KMS-11 (cell line): ENCODE measurements at regions not wholly inside any gene's neighbourhood (a gene's known extent, or its start where the extent isn't known, plus 50 kb on each side); places are given as distances from the start of the nearest gene placed in this dataset.
A peak's percentile ranks its signal among the peaks of the same experiment; 100 is the strongest.
"Not testable (repeated sequence)": the region's sequence is repeated elsewhere in the genome, so short reads cannot be mapped to it uniquely, and the experiment has no call there.

ENCODE experiments used
- H2AFZ ChIP-seq: fragments of 200-600 bp; sonication (generic); 2 replicates; pipeline ENCODE4 v1.6.1; 2016; ENCODE audit warnings: antibody characterized with exemption, mixed run types, low read depth
- H3K27ac ChIP-seq: fragments of 200-600 bp; sonication (generic); 2 replicates; pipeline ENCODE4 v1.6.1; 2016; ENCODE audit warnings: mild to moderate bottlenecking, mixed run types
- H3K27me3 ChIP-seq: fragments of 200-600 bp; sonication (generic); 2 replicates; pipeline ENCODE4 v1.6.1; 2017; ENCODE audit warnings: mild to moderate bottlenecking, low read depth, mixed run types, moderate library complexity; ENCODE audit not compliant: insufficient read depth
- H3K36me3 ChIP-seq: fragments of 200-600 bp; sonication (generic); 2 replicates; pipeline ENCODE4 v1.6.1; 2017; ENCODE audit warnings: mild to moderate bottlenecking, mixed run types; ENCODE audit not compliant: insufficient read depth
- H3K4me1 ChIP-seq: fragments of 200-600 bp; sonication (generic); 2 replicates; pipeline ENCODE4 v1.6.1; 2016; ENCODE audit warnings: mild to moderate bottlenecking, low read depth, mixed run types; ENCODE audit not compliant: poor library complexity, severe bottlenecking
- H3K4me2 ChIP-seq: fragments of 200-600 bp; sonication (generic); 2 replicates; pipeline ENCODE4 v1.7.0; 2016; ENCODE audit warnings: mild to moderate bottlenecking, mixed run types
- H3K4me3 ChIP-seq: fragments of 200-600 bp; sonication (generic); IDR thresholded peaks from 2 replicates; pipeline ENCODE4 v1.6.1; 2017; ENCODE audit warnings: low read depth, low read length, mixed read lengths; ENCODE audit not compliant: insufficient read depth
- H3K79me2 ChIP-seq: fragments of 200-600 bp; sonication (generic); 2 replicates; pipeline ENCODE4 v1.6.1; 2016; ENCODE audit warnings: low read depth, mixed run types; ENCODE audit not compliant: insufficient read depth
- H3K9ac ChIP-seq: fragments of 200-600 bp; sonication (generic); 2 replicates; pipeline ENCODE4 v1.6.1; 2016; ENCODE audit warnings: mild to moderate bottlenecking, mixed run types
- H4K20me1 ChIP-seq: fragments of 200-600 bp; sonication (generic); 2 replicates; pipeline ENCODE4 v1.6.1; 2016; ENCODE audit warnings: mild to moderate bottlenecking, mixed run types; ENCODE audit not compliant: insufficient read depth
- TF ChIP-seq, protein P1 (sequence below): fragments of 200-600 bp; sonication (generic); conservative IDR thresholded peaks from 2 replicates; pipeline ENCODE4 v1.6.1; 2017; ENCODE audit warnings: low read depth, mild to moderate bottlenecking, antibody characterized with exemption, low read length, moderate library complexity, mixed read lengths

DNA sequence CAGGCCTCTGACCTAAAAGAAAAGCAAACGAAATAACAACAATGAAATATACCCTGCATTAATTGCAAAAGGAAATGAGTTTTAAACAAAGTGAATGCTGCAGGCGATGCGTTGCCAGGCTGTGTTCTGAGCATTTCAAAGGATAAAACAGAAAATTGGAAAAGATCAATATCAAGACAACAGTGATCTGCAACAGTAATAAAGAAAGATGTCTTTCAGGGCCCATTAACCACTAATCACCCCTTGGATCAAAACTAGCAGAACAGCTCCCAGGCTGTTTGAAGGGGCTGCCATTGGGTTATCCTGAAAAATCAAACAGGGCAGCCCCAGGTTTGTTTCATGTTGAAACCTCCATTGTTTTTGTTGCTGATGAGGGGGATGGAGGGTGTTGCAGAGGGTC lies 219.2 kb downstream of the FGFR2 start:
- no peak overlapping the region for H2AFZ ChIP-seq
- TF ChIP-seq, protein P1, sequence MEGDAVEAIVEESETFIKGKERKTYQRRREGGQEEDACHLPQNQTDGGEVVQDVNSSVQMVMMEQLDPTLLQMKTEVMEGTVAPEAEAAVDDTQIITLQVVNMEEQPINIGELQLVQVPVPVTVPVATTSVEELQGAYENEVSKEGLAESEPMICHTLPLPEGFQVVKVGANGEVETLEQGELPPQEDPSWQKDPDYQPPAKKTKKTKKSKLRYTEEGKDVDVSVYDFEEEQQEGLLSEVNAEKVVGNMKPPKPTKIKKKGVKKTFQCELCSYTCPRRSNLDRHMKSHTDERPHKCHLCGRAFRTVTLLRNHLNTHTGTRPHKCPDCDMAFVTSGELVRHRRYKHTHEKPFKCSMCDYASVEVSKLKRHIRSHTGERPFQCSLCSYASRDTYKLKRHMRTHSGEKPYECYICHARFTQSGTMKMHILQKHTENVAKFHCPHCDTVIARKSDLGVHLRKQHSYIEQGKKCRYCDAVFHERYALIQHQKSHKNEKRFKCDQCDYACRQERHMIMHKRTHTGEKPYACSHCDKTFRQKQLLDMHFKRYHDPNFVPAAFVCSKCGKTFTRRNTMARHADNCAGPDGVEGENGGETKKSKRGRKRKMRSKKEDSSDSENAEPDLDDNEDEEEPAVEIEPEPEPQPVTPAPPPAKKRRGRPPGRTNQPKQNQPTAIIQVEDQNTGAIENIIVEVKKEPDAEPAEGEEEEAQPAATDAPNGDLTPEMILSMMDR: no peak
- H3K4me1 ChIP-seq: no peaks in the 10 kb centered on the region
- H3K9ac ChIP-seq: no peak overlapping the region
- no peak overlapping the region for H3K4me3 ChIP-seq
- H3K79me2 ChIP-seq: no peaks in the 10 kb centered on the region
- H3K27me3 ChIP-seq: no peaks in the 10 kb centered on the region
- no peak overlapping the region for H3K27ac ChIP-seq
- H4K20me1 ChIP-seq: no peaks in the 10 kb centered on the region
- no peaks in the 10 kb centered on the region for H3K36me3 ChIP-seq
- H3K4me2 ChIP-seq: no peak overlapping the region

DNA sequence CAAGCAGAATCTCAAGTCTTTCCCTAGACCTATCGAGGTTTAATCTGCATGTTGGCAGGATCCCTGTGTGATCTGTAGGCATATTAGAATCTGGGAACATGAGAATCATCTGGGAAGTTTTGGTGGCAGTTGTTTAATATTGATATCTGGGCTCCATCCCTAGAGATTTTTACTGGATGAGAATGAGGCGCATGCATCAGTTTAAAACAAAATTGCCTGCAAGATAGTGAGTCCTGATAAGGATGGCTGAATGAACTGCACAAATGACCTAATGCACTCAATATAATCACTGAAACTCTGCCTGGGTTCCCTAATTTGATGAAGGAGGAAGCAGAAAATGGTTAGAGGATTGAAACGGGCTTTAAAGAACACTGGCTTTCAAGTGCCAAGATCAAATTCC lies 218.0 kb downstream of the FGFR2 start:
- H3K4me1 ChIP-seq: no peaks in the 10 kb centered on the region
- no peak overlapping the region for H3K4me2 ChIP-seq
- H3K36me3 ChIP-seq: no peaks in the 10 kb centered on the region
- H3K79me2 ChIP-seq: no peaks in the 10 kb centered on the region
- TF ChIP-seq, protein P1: no peak
- H3K9ac ChIP-seq: no peak overlapping the region
- no peak overlapping the region for H3K27ac ChIP-seq
- no peaks in the 10 kb centered on the region for H4K20me1 ChIP-seq
- no peak overlapping the region for H2AFZ ChIP-seq
- H3K27me3 ChIP-seq: no peaks in the 10 kb centered on the region
- H3K4me3 ChIP-seq: no peak overlapping the region

- H3K79me2 ChIP-seq, H3K4me1 ChIP-seq, H3K9ac ChIP-seq, H2AFZ ChIP-seq, H4K20me1 ChIP-seq, H3K36me3 ChIP-seq, H3K27me3 ChIP-seq, H3K4me3 ChIP-seq, H3K27ac ChIP-seq, H3K4me2 ChIP-seq: not testable (repeated sequence)
Measured at GRCh38 chr10:121382029-121382520, 216.2 kb downstream of the FGFR2 start.

DNA sequence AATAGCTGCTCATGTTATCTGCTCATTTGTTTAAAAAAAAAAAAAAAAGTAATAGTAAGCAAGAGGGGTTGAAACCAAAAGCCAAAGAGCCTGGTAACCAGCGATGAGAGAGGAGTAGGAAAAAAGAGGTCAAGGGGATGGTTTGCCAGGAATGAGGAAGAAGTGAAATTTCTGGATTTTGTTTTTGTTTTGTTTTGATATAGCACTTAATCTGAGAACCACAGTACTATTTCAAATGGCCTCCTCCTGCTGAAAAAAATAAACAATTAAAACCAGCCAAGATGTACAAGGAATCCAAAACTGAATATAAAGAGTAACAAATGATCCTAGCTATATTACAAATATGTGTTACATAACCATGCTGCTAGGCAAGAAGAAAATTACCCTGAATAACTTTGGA lies 213.1 kb downstream of the FGFR2 start:
- Histone ChIP-seq H3K9ac (no peak overlapping the region), H3K27ac (no peak overlapping the region), H4K20me1 (no peaks in the 10 kb centered on the region), H3K27me3 (no peaks in the 10 kb centered on the region), H3K4me1 (no peaks in the 10 kb centered on the region), H3K79me2 (no peaks in the 10 kb centered on the region), H3K36me3 (no peaks in the 10 kb centered on the region), H3K4me3 (no peak overlapping the region), H3K4me2 (no peak overlapping the region), H2AFZ (no peak overlapping the region)
- TF ChIP-seq, protein P1: no peak

- no peak overlapping the region for H3K9ac ChIP-seq
- peak overlapping the region; percentile 31 for H3K4me2 ChIP-seq
Measured at GRCh38 chr10:121392657-121393056, 205.6 kb downstream of the FGFR2 start.

More at GRCh38 chr10:121392657-121393056, 205.6 kb downstream of the FGFR2 start:
- Histone ChIP-seq H3K79me2 (no peaks in the 10 kb centered on the region), H4K20me1 (no peaks in the 10 kb centered on the region), H3K27me3 (no peaks in the 10 kb centered on the region), H2AFZ (peak overlapping the region; percentile 46; the same call in 1 of the 2 replicates), H3K4me1 (peaks cover 20% of the 10 kb centered on the region), H3K36me3 (no peaks in the 10 kb centered on the region), H3K27ac (peak overlapping the region; percentile 36; the same call in 1 of the 2 replicates), H3K4me3 (no peak overlapping the region)
- TF ChIP-seq, protein P1: no peak
